ENCODE measurements at regions not wholly inside any gene's neighbourhood (a gene's known extent, or its start where the extent isn't known, plus 50 kb on each side); places are given as distances from the start of the nearest gene placed in this dataset.

DNA sequence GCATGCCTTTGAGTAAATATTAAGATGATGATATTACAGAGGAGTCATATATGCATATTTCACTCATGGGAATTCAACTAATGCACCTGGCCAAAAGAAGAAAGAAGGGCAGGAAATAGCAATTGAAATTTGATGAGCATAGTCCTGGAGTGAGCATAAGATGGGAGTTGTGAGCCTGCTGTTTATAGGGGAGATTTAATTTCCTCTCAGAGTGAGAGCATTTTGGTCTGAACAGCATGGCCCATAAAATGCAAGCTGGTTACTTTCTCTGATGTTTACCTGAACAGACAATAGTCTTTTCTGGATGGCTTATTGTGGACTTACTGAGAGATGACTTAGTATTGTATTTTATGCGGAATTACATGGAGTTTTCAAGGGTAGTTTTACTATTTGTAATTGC, 53.6 kb downstream of the FHIP1A start:
- H3K4me1 ChIP-seq (ENCODE audit: control insufficient read depth in 1 of 2, insufficient read depth in 2 of 2, low read length in 2 of 2), result no peaks in the 10 kb centered on the region
- RAD21 ChIA-PET (ENCODE audit: low non-redundant PET in 1 of 2, low total read pairs in 2 of 2, uncharacterized antibody in 2 of 2, unreplicated experiment in 2 of 2), result no interaction called here
- no peak for TF ChIP-seq TCF7L2 (IDR thresholded peaks at IDR 0.05; ENCODE audit: borderline replicate concordance, extremely low read depth, insufficient read depth, insufficient read length)
- no peak for TF ChIP-seq EGR1 (IDR thresholded peaks at IDR 0.05; ENCODE audit: low read depth)
- TF ChIP-seq SRF (IDR thresholded peaks at IDR 0.05; ENCODE audit: low read depth), result no peak
- TF ChIP-seq SIN3A (IDR thresholded peaks at IDR 0.05; ENCODE audit: low read depth), result no peak
- TF ChIP-seq ZNF274 (IDR thresholded peaks at IDR 0.05; ENCODE audit: low read depth, low read length), result no peak
- TF ChIP-seq, protein P1, sequence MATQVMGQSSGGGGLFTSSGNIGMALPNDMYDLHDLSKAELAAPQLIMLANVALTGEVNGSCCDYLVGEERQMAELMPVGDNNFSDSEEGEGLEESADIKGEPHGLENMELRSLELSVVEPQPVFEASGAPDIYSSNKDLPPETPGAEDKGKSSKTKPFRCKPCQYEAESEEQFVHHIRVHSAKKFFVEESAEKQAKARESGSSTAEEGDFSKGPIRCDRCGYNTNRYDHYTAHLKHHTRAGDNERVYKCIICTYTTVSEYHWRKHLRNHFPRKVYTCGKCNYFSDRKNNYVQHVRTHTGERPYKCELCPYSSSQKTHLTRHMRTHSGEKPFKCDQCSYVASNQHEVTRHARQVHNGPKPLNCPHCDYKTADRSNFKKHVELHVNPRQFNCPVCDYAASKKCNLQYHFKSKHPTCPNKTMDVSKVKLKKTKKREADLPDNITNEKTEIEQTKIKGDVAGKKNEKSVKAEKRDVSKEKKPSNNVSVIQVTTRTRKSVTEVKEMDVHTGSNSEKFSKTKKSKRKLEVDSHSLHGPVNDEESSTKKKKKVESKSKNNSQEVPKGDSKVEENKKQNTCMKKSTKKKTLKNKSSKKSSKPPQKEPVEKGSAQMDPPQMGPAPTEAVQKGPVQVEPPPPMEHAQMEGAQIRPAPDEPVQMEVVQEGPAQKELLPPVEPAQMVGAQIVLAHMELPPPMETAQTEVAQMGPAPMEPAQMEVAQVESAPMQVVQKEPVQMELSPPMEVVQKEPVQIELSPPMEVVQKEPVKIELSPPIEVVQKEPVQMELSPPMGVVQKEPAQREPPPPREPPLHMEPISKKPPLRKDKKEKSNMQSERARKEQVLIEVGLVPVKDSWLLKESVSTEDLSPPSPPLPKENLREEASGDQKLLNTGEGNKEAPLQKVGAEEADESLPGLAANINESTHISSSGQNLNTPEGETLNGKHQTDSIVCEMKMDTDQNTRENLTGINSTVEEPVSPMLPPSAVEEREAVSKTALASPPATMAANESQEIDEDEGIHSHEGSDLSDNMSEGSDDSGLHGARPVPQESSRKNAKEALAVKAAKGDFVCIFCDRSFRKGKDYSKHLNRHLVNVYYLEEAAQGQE (IDR thresholded peaks at IDR 0.05; ENCODE audit: low read depth), result no peak
- no peak for TF ChIP-seq ELF1 (IDR thresholded peaks at IDR 0.05; ENCODE audit: borderline replicate concordance, low read depth)
- no peak for TF ChIP-seq RAD21 (IDR thresholded peaks at IDR 0.05; ENCODE audit: low read depth)
- BruUV-seq (replicated peaks), result no TSS peak
- no peak overlapping the region for H3K9ac ChIP-seq (ENCODE audit: low read length)
- no peak overlapping the region for H3K27ac ChIP-seq (ENCODE audit: low read depth, low read length)
- H3K36me3 ChIP-seq (ENCODE audit: control insufficient read depth in 1 of 2, insufficient read depth in 2 of 2, low read length in 2 of 2), result no peaks in the 10 kb centered on the region
- H3K79me2 ChIP-seq (ENCODE audit: insufficient read depth, low read length), result no peaks in the 10 kb centered on the region
- no peaks in the 10 kb centered on the region for H4K20me1 ChIP-seq (ENCODE audit: insufficient read depth)
- H3K4me2 ChIP-seq (ENCODE audit: low read length), result no peak overlapping the region
- ATAC-seq (no peak), DNase-seq (ENCODE audit: low read depth, low spot score) (no peak)
- POLR2A ChIA-PET, result no interaction called here
- intact Hi-C loops (cut with micrococcal nuclease), result no loop called here
- H3K9me3 ChIP-seq (ENCODE audit: control insufficient read depth in 1 of 2, insufficient read depth in 1 of 2, low read depth in 1 of 2, low read length in 2 of 2), result no peaks in the 10 kb centered on the region
- no peak overlapping the region for H3K4me3 ChIP-seq (replicated peaks in 1 of 2; ENCODE audit: low read depth in 1 of 2, low read length in 2 of 2)
- no peaks in the 10 kb centered on the region for H3K9me2 ChIP-seq (ENCODE audit: insufficient read depth)
- no peaks in the 10 kb centered on the region for H3K27me3 ChIP-seq (ENCODE audit: insufficient read depth, low read length)
- CTCF ChIA-PET, result no interaction called here
- no peak overlapping the region for H2AFZ ChIP-seq (ENCODE audit: low read depth, low read length, poor library complexity, severe bottlenecking)
